Neural progenitor cell (in vitro differentiated cells): ENCODE measurements at regions not wholly inside any gene's neighbourhood (a gene's known extent, or its start where the extent isn't known, plus 50 kb on each side); places are given as distances from the start of the nearest gene placed in this dataset.

ENCODE experiments used
- DNase-seq: peaks from one replicate; pipeline ENCODE4 v3.0.0-alpha.2; 2016; ENCODE audit warnings: low spot score
- H2AFZ ChIP-seq: fragments of 200-600 bp; sonication (generic); replicated peaks from 2 replicates; pipeline ENCODE4 v1.6.1; 2016; ENCODE audit warnings: antibody characterized with exemption
- H3F3A ChIP-seq: fragments of 200-600 bp; sonication (generic); 2 replicates; pipeline ENCODE4 v1.6.1; 2016; ENCODE audit warnings: antibody characterized with exemption, low read depth
- H3K27ac ChIP-seq: fragments of 200-600 bp; sonication (generic); 2 replicates; pipeline ENCODE4 v1.5.1; 2016; ENCODE audit warnings: mild to moderate bottlenecking
- H3K27me3 ChIP-seq: fragments of 200-600 bp; sonication (generic); 2 replicates; pipeline ENCODE4 v1.6.1; 2016; ENCODE audit warnings: mild to moderate bottlenecking, moderate library complexity
- H3K36me3 ChIP-seq: fragments of 200-600 bp; sonication (generic); 2 replicates; pipeline ENCODE4 v1.5.1; 2016
- H3K4me1 ChIP-seq: fragments of 200-600 bp; sonication (generic); 2 replicates; pipeline ENCODE4 v1.6.1; 2016; ENCODE audit warnings: mixed run types
- H3K4me2 ChIP-seq: fragments of 200-600 bp; sonication (generic); 2 replicates; pipeline ENCODE4 v1.6.1; 2016
- H3K4me3 ChIP-seq: fragments of 200-600 bp; sonication (generic); 2 replicates; pipeline ENCODE4 v1.5.1; 2016
- H3K79me2 ChIP-seq: fragments of 200-600 bp; sonication (generic); 2 replicates; pipeline ENCODE4 v1.6.1; 2016; ENCODE audit warnings: low read depth
- H3K9ac ChIP-seq: fragments of 200-600 bp; sonication (generic); 2 replicates; pipeline ENCODE4 v1.6.1; 2016
- H3K9me3 ChIP-seq: fragments of 200-600 bp; sonication (generic); 2 replicates; pipeline ENCODE4 v1.5.1; 2016; ENCODE audit warnings: low read depth
- H4K20me1 ChIP-seq: fragments of 200-600 bp; sonication (generic); 2 replicates; pipeline ENCODE4 v1.6.1; 2016; ENCODE audit warnings: low read depth
- H3K27ac Mint-ChIP-seq: 3 replicates; pipeline ENCODE4 v1.8.0; 2021; ENCODE audit warnings: mixed read lengths
- H3K27me3 Mint-ChIP-seq: 2 replicates; pipeline ENCODE4 v1.8.0; 2022; ENCODE audit warnings: low read depth, mild to moderate bottlenecking, inconsistent platforms, moderate library complexity, mixed read lengths; ENCODE audit not compliant: insufficient read depth
- H3K36me3 Mint-ChIP-seq: 3 replicates; pipeline ENCODE4 v1.8.0; 2021; ENCODE audit warnings: mixed read lengths
- H3K4me1 Mint-ChIP-seq: 3 replicates; pipeline ENCODE4 v1.8.0; 2021; ENCODE audit warnings: mixed read lengths
- H3K4me3 Mint-ChIP-seq: 3 replicates; pipeline ENCODE4 v1.8.0; 2021; ENCODE audit warnings: mild to moderate bottlenecking, moderate library complexity, mixed read lengths
- H3K9me3 Mint-ChIP-seq: 3 replicates; pipeline ENCODE4 v1.8.0; 2020; ENCODE audit warnings: mixed read lengths
- CTCF ChIP-seq: fragments of 200-600 bp; sonication (generic); IDR thresholded peaks from 2 replicates; pipeline ENCODE4 v1.5.1; 2017; ENCODE audit warnings: antibody characterized with exemption, mild to moderate bottlenecking
- EZH2 ChIP-seq: fragments of 200-600 bp; sonication (generic); IDR thresholded peaks from 2 replicates; pipeline ENCODE4 v1.6.1; 2017; ENCODE audit warnings: antibody characterized with exemption, mild to moderate bottlenecking, moderate library complexity
- EZH2phosphoT487 ChIP-seq: fragments of 200-600 bp; sonication (generic); IDR thresholded peaks from 2 replicates; pipeline ENCODE4 v1.6.1; 2017; ENCODE audit warnings: antibody characterized with exemption

DNA sequence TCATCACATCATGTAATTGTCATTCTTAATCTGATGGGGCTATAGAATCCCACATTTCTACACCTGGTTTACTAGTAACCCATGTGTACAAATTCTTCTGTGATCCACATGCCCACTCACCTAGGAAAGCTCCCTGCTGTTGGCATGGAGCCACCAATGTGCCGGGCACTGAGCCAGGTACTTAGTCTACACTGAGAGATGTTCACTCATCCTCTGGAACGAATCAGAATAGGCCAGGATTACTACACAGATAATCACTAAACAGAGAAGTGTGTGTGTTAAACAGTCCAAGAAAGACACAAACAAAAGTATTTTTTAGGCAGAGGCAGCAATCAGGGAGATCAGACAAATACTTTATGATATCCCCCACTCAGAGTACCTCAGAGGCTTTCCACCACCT is 193.2 kb upstream of the VGLL2 start:
- TF ChIP-seq EZH2 (no peak), EZH2phosphoT487 (no peak), CTCF (no peak)
- Mint-ChIP-seq H3K4me1 (peaks cover 7% of the 10 kb centered on the region), H3K9me3 (no peaks in the 10 kb centered on the region), H3K36me3 (no peaks in the 10 kb centered on the region), H3K27ac (no peak overlapping the region), H3K27me3 (peaks cover 5% of the 10 kb centered on the region), H3K4me3 (no peak overlapping the region)
- no peak overlapping the region for H2AFZ ChIP-seq
- H3K9ac ChIP-seq, result no peak overlapping the region
- H3K4me1 ChIP-seq, result peaks cover 9% of the 10 kb centered on the region
- no peak overlapping the region for H3K27ac ChIP-seq
- no peaks in the 10 kb centered on the region for H3K79me2 ChIP-seq
- H3K27me3 ChIP-seq, result no peaks in the 10 kb centered on the region
- no peaks in the 10 kb centered on the region for H4K20me1 ChIP-seq
- H3K36me3 ChIP-seq, result no peaks in the 10 kb centered on the region
- H3K4me3 ChIP-seq, result no peak overlapping the region
- DNase-seq, result no peak
- no peaks in the 10 kb centered on the region for H3F3A ChIP-seq
- no peaks in the 10 kb centered on the region for H3K9me3 ChIP-seq
- H3K4me2 ChIP-seq, result no peak overlapping the region

DNA sequence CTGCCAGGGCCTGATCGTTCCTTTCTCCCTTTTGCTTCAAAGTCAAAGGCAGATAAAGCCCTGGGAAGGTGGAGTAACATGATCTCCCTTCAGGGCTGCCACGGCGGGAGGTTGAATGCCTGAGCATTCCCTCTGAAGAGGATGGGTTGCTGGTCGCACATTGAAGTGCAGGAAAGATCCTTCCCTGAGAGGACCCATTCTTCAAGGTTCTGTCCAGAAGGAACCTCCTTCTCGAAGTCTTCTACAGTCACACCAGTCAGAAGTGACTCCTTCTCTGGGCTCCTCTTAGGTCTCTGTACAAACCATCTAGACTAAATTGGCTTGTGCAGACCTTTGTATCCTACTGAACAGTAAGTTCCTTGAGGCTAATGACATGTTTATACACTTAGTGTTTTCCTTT is 192.6 kb upstream of the VGLL2 start:
- no peak overlapping the region for H3K27ac Mint-ChIP-seq
- H3K36me3 Mint-ChIP-seq, result no peaks in the 10 kb centered on the region
- peaks cover 7% of the 10 kb centered on the region for H3K4me1 Mint-ChIP-seq
- H3K27ac ChIP-seq, result no peak overlapping the region
- H3K27me3 Mint-ChIP-seq, result peaks cover 3% of the 10 kb centered on the region
- no peaks in the 10 kb centered on the region for H3K9me3 Mint-ChIP-seq
- no peak overlapping the region for H3K4me3 ChIP-seq
- H4K20me1 ChIP-seq, result no peaks in the 10 kb centered on the region
- H2AFZ ChIP-seq, result no peak overlapping the region
- H3K4me1 ChIP-seq, result peaks cover 4% of the 10 kb centered on the region
- no peaks in the 10 kb centered on the region for H3F3A ChIP-seq
- H3K9me3 ChIP-seq, result no peaks in the 10 kb centered on the region
- no peak for TF ChIP-seq EZH2phosphoT487
- H3K27me3 ChIP-seq, result no peaks in the 10 kb centered on the region
- H3K79me2 ChIP-seq, result no peaks in the 10 kb centered on the region
- no peaks in the 10 kb centered on the region for H3K36me3 ChIP-seq
- no peak overlapping the region for H3K4me3 Mint-ChIP-seq
- no peak overlapping the region for H3K9ac ChIP-seq
- no peak overlapping the region for H3K4me2 ChIP-seq
- DNase-seq, result no peak

DNA sequence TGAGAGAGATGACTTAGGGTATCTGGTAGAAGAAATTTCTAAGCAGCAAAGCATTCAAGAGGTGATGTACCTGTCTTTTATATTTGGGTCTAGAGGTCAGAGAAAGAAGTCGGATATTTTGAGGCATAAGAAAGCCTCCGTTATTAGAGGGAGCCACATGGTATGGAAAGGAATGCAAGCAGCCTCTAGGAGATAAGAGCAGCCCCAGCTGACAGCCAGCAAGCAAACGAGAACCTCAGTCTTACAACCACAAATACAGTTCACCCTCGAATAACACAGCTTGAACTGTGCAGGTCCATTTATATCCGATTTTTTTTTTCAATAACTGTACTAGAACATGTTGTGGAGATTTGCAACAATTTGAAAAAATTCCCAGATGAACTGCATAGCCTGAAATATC is 190.7 kb upstream of the VGLL2 start:
- Histone ChIP-seq H3K4me2 (no peak overlapping the region), H3K27ac (no peak overlapping the region), H4K20me1 (no peaks in the 10 kb centered on the region), H3K4me1 (no peaks in the 10 kb centered on the region), H3F3A (no peaks in the 10 kb centered on the region), H3K4me3 (no peak overlapping the region), H3K9ac (no peak overlapping the region), H2AFZ (no peak overlapping the region), H3K79me2 (no peaks in the 10 kb centered on the region), H3K27me3 (no peaks in the 10 kb centered on the region), H3K9me3 (no peaks in the 10 kb centered on the region), H3K36me3 (no peaks in the 10 kb centered on the region)
- H3K27me3 Mint-ChIP-seq, result peaks cover 3% of the 10 kb centered on the region
- H3K9me3 Mint-ChIP-seq, result no peaks in the 10 kb centered on the region
- no peaks in the 10 kb centered on the region for H3K36me3 Mint-ChIP-seq
- H3K27ac Mint-ChIP-seq, result no peak overlapping the region
- H3K4me1 Mint-ChIP-seq, result peaks cover 7% of the 10 kb centered on the region
- H3K4me3 Mint-ChIP-seq, result no peak overlapping the region
- DNase-seq, result no peak
- TF ChIP-seq CTCF, result no peak
- no peak for TF ChIP-seq EZH2
- TF ChIP-seq EZH2phosphoT487, result no peak

- H3K9ac ChIP-seq, result no peak overlapping the region
- no peak for DNase-seq
- no peak overlapping the region for H3K4me3 ChIP-seq
- H3K9me3 ChIP-seq, result no peaks in the 10 kb centered on the region
- no peaks in the 10 kb centered on the region for H3K36me3 ChIP-seq
- no peaks in the 10 kb centered on the region for H4K20me1 ChIP-seq
- H3K27me3 ChIP-seq, result no peaks in the 10 kb centered on the region
- H3K27ac ChIP-seq, result no peak overlapping the region
- no peak for TF ChIP-seq EZH2phosphoT487
- no peak for TF ChIP-seq CTCF
- TF ChIP-seq EZH2, result no peak
- H3K36me3 Mint-ChIP-seq, result no peaks in the 10 kb centered on the region
- H3K27ac Mint-ChIP-seq, result no peak overlapping the region
- H2AFZ ChIP-seq, result no peak overlapping the region
- no peaks in the 10 kb centered on the region for H3K9me3 Mint-ChIP-seq
- peaks cover 7% of the 10 kb centered on the region for H3K4me1 Mint-ChIP-seq
- no peak overlapping the region for H3K4me3 Mint-ChIP-seq
- no peaks in the 10 kb centered on the region for H3F3A ChIP-seq
- H3K79me2 ChIP-seq, result no peaks in the 10 kb centered on the region
- H3K4me1 ChIP-seq, result no peaks in the 10 kb centered on the region
- no peak overlapping the region for H3K4me2 ChIP-seq
- peaks cover 3% of the 10 kb centered on the region for H3K27me3 Mint-ChIP-seq
Observed at GRCh38 chr6:117075218-117075617, 190.1 kb upstream of the VGLL2 start.
